T follicular helper cell (primary cell): ENCODE measurements at regions not wholly inside any gene's neighbourhood (a gene's known extent, or its start where the extent isn't known, plus 50 kb on each side); places are given as distances from the start of the nearest gene placed in this dataset.

ENCODE experiments used
- DNase-seq: peaks from one replicate; pipeline ENCODE4 v3.0.0-alpha.2; 2020; ENCODE audit warnings: low read depth

DNA sequence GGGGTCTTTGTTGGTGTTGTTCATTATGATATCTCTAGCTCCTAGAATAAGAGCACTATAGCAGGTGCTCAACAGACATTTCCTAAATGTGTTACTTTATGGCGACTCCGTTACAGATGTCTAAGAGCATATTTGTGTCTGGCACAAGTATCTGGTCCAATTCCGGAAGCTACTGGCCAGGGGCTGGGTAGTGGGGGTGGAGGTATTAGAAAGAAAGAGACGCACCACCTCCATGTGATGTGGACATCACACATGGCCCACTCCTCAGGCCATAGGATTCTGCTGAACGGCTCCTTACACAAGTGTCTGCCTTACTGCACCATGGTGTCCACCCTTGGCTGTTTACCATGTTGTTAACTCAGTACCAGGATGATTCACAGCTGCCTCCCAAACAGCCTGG is 296.8 kb upstream of the MKI67 start:
- no peak for DNase-seq

DNA sequence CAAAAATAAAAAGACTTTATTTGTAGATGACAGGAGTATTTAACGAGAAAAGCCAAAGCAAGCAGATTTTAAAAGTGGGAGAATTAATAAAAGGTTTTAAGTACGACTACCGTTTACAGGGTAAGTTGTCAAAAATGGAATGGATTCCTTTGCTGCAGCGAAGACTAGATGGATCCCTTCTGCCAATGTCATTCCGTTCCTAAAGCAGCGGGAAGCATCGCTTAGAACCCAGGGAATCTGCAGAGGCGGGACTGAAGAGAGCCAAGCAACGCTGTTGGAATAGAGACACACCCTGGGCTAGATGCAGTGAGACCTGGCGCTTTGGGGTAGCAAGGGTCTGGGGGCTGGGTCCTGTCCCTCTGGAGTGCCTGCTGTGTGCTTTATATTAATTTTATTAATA is 303.1 kb upstream of the MKI67 start:
- DNase-seq = no peak

DNA sequence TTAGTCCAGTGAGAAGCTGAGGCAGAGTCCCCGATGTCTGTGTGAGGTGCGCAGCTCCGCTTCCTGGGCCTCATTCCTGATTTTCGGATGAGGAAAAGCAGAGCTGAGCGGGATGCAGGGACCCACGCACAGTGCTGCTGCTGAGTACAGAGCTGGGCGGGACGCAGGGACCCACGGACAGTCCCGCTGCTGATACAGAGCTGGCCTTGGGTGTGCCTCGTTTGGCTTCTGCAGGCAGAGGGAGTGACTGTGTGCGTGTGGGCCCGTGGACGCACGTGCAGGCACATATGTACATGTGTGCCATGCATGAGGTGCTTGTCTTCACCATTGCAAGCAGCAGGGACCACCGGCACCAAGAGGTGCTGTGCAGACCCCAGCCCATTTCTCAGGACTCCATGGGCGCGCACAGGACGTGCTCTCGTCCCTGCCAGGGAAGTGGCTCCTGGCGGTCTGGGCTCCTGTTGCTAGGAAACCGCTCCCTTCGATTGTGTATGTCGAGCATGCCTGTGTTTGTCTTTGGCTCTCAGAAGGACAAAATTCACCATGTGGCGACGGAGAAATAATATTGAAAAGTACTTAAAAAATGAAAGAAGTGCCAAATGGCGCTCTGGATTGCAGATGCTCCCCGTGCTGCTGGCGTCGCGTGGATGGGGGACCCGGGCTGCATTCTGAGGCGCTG is 303.8 kb upstream of the MKI67 start:
- DNase-seq = no peak

DNA sequence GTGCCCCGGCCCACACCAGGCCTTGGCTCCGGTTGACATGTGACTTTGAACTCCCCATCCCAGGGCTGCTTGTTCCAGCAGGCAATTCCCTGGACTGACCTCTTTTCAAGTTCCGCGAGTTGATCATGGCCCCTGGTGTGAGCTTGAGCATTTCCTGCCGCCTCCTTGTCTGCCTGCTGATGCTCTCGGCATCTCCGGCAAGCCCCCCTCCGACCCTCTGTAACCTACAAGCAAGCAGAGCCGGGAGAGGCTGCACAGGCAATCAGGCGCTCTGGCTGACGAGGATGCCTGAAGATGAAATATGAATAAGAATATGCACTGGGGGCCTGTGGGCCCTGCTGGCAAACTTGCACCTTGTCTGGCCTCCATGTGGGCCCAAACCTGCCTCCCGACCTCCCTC is 304.9 kb upstream of the MKI67 start:
- DNase-seq = no peak

DNA sequence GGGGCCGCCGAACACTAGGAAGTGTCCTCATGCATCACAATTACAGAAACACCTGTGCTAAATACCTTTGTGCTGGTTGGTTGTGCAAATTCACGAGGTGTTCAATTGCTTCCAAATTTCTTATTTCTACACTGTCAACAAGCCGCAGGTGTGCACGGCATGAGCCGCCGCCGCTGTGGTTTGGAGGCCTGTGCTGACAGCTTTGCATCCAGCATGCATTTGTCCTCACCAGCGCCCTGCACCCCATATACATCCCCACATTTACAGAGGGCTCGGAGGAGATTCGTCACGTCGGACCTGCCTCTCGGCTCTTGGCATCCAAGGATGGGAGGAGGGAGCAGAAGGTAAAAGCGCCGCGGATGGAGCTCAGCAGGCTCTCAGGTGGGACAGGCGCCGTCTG is 305.3 kb upstream of the MKI67 start:
- DNase-seq = no peak

DNA sequence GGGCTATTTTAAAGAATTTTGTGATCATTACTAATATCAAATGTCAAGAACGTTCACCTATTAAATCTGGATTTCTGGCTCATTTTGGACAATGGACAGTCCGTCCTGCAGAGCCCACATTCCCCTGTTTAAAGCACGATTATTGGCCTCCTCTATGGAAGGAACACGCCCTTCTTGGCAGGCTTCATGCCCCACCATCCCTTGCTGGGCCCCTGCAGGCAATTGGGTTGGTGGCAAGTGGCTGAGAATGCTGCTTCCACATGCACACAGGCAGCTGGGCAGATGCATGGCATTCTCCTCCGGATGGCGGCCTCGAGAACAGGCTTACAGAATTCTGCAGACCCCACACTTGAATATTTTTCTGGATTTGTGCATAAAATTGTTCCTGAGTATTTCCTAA is 305.8 kb upstream of the MKI67 start:
- no peak for DNase-seq

DNA sequence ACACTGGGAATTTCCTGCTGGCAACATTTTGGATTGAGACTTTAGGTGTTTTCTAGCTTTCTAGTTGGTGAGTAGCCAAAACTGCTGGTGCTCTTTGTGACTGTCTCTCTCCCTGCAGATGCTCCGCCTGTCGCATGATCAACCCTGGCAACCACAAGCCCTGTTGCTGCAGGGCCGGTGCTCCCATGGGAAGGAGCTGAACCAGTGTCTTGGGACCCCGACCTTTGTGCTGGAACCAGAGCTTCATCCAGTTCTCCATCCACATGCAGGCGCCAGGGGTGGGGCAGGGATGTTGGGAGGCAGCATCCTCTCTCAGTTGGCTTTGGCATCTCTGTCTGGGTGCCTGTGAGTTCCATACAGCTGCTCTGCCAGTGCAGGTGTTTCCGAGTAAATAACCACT is 306.2 kb upstream of the MKI67 start:
- DNase-seq = no peak

DNA sequence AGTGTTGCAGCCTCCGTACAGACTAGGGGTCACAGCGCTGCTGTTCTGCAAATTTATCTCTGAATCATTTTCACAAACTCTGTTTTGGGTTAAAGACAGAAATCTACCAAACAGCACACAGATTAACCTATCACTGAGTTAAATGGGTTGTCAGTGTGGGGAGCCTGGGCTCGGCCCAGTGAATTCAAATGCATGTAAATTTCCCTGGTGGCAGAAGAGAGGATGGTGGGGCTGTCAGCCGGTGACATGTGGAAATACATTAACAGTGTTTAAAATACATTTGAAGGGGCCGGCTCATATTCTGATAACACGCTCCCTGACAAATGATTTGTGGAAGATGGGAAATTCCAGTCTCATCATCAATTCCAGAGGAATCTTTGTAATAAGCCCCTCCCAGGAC is 309.6 kb upstream of the MKI67 start:
- DNase-seq = no peak

DNA sequence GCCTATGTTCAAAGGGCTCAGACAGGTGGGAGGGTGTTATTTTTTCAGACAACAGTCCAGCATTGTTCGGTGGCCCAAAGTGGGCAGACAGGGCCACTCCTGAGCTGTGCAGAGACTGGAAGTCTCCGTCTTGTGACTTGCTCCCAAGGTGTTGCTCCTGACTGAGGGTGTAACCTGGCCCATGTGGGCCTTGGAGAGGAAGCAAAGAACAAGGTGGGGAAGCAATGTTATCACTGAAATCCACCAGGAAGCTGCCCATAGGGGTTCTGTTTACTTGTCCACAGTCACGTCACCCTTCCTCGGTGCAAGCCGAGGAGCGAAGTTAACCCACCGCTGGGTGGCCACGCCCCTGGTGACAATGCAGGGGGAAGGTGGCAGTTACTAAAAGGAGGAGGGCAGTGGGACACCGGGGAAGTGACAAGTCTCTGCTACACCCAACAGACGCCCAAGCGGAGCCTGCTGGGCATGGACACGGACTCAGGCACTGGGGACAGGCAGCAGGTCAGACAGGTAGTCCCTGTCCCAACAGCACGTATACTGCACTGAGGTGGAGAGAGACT is 311.6 kb upstream of the MKI67 start:
- no peak for DNase-seq

DNA sequence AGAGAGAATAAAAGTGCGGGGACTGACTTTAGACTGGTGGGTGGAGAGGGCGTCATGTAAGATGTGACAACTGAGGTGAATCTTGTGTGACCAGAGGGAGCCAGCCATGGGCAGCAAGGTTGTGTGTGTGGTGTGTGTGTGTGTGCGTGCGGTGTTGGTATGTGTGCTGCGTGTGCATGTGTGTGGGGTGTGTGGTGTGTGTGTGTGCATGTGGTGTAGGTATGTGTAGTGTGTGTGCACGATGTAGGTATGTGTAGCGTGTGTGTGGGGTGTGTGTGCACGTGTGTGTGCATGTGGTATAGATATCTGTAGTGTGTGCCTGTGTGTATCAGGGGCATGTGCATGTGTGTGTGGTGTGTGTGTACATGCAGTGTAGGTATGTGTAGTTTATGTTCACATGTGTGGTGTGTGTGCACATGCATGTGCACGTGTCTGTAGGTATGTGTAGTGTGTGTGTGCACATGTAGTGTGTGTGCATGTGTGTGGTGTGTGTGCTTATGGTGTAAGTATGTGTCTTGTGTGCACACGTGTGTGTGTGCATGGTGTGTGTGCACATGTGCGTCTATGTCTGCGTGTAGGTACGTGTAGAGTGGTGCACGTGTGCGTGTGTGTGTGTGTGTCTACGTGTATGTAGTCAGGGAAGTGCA is 312.3 kb upstream of the MKI67 start:
- DNase-seq = no peak

DNA sequence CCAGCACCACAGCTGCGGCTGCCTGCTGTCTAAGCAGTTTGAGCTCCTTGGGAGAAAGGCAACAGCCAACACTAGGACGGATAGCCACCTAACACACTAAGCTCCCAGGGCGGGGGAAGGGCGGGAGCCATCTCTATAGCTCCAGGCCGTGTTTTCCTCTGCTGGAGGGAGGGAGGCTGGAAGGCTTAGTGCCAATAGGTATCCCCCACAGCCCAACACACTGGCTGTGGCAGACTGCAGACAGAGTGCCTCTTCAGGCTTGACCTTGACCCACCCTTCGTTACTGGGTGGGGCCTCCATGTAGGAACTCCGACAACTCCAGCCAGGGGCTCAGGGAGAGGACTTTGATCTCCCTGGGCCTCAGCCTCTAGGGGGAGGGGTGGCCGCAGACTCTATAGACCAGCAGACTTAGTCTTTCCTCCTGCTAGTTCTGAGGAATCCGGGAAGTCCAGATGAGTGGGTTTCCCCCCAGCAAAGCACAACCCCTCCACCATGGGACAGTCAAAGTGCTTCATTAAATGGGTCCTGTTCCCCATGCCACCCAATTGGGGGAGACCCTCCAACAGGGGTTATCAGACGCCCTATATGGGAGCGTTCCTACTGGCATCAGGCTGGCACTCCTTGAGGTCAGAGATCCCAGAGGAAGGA is 314.4 kb upstream of the MKI67 start:
- DNase-seq = no peak

DNA sequence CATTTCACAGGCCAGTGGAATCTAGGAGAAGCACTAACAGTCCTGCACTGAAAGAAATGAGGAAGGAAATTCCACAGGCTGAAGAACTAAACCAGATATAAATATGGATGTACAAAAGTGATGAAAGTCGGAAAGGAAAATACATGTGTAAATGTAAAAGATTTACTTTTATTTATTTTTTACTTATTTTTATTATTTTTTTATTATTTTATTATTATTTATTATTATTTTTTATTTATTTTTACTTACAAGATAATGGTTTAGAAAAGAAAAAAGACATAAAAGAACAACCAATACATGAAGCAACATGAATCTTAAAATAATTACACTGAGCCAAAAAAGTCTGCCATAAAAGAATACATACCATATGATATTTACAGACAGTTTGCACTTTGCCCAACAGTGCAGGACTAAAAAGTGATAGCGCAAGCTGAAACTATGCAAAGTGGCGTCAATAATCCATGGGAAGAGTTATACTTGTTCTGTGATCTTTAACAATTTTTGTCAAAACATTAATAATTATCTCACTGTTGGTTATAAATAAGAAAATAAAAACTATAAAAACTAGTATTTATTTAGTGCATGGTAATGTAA is 317.8 kb upstream of the MKI67 start:
- no peak for DNase-seq

DNA sequence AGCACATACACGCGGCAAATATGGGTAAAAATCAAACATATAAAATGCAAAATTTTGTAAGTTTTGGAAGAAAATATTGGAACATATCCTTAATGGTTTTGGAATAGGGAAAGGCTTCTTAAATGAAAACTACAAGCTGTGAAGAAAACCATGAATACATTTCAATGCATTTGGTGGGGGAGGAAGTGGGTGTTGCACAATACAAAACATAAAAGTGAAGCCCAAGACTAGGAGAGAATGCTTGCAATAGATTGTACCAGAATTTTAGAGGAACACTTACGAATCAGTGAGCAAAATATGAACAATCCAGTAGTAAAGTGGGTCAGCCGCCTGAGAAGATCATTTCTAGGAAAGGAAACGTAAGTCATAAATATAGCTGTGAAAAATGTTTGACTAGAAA is 322.6 kb upstream of the MKI67 start:
- DNase-seq = no peak

DNA sequence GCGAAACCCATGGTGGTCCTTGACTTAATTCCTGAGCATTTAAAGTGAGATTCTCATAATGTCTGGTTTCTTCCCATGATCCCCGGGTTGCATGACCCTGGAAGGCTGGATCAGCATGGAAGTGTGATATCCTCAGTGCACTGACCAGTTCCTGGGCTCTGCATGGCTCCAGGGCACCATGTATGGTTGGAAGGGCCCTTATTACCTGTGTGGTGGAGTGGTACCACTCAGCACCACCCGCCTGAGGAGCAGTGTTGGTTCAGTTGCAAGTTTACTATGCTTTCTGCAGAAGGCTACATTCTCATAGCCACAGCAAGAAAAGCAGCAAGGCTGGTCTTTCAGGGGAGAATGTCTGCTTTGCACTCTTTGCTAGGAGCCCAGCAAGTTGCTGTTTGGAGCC is 325.7 kb upstream of the MKI67 start:
- DNase-seq = no peak

DNA sequence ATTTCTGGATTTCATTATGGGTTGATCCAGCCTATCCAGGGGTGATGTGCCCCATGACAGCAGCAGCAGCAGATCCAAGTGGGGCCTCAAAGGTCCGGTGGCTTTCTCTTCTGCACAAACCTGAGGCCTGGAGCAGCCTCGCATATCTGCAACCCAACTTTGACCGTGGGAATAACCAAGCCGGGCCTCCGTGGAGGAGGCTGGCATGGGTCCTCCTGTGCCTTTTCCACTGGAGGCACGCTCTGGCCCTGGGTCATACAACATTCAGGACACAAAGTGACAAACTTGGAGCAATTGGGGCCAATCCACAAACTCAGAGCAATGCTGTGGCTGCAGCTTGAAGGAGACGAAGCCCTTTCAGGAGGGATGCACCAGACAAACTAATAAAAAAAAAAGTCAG is 330.0 kb upstream of the MKI67 start:
- DNase-seq = no peak

DNA sequence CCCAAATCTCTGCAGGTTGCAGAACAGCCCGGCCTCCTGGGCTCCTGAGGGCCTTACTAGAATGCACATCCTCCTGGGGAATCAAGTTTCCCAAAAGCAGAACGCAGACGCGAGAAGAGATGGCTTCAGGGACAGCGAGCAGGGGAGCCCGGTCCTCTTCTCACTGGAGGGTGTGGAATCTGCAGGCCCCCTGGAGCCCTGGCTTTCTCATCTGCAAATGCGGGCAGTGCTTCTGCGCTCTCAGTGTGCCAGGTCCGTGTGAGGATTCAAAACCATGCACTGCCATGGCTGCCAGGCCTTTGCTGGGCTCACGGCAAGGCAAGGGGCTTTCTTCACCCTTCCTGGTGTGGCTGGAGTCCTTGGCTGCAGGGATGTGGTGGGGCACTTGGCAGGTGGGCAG is 330.9 kb upstream of the MKI67 start:
- DNase-seq = no peak

DNA sequence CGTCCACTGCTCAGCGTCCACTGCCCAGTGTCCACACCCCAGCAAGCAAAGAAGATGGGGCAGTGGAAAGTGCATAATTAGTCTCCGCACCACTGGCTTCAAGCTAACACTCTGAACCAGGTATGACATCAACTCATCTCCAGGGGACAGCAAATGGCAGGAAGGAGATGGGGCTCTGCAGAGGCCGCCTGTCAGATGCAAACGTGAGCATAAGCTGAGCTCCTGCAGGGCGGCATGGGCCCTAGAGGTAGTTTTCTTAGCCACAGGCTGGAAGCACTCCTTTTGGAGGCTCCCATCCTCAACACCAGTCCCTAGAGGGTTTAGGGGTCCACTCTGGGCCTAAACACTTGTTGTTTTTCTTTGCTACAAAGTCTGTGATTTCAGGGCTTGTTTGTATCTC is 335.8 kb upstream of the MKI67 start:
- DNase-seq = no peak

DNA sequence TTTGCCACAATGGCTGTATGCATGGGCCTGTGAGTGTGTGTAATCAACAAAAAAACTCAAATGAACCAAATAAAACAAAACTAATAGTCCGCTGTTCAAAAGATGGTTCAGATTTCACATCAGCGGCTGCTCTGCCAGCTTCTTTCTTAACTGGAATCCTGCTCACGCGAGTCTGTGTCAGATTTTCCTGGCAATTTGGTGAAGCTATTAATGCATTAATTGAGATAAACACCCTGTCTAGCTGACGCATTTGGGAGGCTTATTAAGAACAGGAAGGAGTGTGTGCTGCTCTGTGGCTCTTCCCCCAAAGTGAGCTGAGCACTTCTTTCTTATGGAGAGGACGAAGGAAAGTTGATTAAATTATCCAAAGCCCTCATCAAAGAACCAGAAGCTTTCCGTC is 336.6 kb upstream of the MKI67 start:
- no peak for DNase-seq

DNA sequence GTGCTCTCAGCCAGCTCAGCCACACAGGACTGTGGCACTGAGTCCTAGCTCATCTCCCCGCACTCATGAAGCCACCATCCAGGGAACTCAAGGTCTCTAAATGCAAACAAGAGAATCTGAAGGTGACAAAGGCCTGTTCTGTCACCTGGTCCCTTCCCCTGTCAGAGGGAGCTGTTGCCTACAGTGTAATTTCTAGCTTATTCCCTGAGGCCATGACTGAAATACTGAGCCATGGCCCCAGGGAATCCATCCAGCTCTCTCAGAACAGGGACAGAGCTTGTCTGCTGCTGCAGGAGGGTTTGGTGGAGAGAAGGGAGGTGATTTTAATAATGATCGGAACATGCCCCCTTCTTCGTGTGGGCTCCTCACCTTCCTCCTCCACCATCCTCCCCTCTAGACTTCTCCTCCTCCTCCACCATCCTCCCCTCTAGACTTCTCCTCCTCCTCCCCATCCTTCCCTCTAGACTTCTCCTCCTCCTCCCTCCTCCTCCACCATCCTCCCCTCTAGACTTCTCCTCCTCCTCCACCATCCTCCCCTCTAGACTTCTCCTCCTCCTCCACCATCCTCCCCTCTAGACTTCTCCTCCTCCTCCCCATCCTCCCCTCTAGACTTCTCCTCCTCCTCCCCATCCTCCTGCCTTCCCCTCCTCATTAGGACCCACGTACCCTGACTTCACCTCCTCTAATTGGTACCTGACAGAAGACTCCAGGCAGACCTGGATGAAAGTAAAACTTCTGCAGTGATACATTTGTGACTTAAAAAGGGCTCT is 338.0 kb upstream of the MKI67 start:
- DNase-seq = no peak

DNA sequence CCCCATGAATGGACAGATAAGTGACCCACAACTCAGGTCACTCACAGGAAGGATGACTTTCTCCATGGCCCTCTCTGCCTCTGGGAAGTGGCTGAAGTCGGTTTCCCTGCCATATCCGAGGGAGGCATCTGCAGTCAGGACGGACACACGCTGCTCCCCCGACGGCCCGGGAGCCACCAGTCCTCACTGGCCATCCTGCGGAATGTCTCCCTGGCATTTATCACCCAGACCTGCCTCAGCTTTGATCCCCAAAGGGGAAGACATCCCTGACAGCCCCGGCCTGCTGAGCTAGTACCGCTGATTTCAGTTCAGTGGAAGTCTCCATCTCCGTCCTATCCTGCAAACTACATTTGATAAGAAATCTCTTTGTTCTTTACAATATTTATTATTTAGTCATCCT is 339.5 kb upstream of the MKI67 start:
- no peak for DNase-seq

DNA sequence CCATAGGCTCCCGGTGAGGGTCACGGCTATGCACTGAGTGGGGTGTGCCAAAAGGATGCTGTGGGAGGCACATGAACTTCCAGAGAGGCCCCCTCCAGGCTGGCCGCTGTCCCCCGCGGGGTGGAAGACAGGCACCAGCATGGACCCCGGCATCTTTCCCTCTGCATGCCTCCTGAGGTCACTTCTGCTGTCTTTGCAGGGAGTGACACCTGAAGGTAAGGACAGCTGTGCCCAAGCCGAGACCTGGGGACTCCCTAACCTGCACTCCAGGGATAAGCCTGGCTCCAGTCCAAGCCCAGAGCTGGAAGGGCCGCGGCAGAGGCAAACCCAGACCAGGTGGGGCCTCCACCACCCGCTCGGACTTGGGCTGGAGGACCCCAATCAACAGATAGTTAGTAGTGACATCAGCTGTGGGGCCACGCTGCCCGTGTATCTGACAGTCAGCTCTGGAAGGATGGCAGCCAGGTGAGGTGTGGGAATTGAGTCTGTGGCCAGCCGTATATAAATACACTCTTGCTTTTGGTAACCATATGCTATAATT is 340.7 kb upstream of the MKI67 start:
- no peak for DNase-seq

DNA sequence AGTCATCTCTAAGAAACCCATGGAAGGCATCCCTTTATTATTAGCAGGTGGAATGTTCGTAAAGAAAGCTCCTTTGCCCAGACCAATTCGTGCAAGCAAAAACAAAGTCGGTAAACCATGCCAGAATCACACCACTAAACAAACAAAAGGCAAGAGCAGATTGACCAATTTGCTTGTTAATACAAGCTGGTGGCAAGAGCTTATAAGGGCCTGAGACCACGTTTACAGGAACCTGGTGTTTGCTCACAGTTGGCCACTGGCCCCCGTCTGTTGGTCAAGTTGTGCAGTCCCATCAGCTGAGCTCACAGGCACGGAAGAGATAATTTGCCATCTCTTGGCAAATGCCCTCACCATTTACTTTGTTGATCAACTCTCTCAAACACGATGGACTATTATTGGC is 342.2 kb upstream of the MKI67 start:
- no peak for DNase-seq
